ENCODE measurements at regions not wholly inside any gene's neighbourhood (a gene's known extent, or its start where the extent isn't known, plus 50 kb on each side); places are given as distances from the start of the nearest gene placed in this dataset.
A peak's percentile ranks its signal among the peaks of the same experiment; 100 is the strongest.
"Not testable (repeated sequence)": the region's sequence is repeated elsewhere in the genome, so short reads cannot be mapped to it uniquely, and the experiment has no call there.

DNA sequence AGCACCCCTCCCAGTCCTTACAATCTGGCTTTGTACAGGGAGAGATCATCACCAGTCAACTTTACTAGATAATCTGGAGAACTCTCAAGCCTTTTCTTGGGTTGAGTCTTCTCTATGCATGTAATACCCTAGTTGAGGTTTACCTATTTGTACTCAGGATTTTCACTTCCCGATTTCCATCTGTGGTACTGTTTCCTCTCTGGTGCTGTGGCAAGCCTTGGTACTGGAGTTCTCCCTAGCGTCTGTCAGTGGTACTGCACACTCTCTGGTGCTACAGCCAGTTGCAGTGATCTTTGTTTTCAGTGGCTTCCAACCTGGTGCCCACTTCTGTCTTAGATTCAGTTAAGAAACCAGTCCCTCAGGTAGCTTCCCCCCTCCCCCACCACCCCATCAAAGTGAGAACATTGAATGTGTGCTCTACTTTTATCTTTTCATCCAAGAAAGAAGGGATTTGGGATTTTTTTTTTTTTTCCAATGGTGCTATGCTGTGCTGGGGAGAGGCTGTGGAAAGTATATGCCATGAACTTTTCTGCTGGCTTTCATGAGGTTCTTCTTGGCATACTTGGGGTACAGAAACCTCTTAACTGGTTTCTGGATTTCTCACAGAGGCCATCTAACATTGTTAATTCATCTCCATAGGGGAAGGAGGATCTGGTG is 69.4 kb upstream of the EVL start:
- no peak overlapping the region for H2AFZ ChIP-seq (ENCODE audit: low read length)
- no peaks in the 10 kb centered on the region for H3K9me2 ChIP-seq (replicated peaks; ENCODE audit: insufficient read depth, low read length)
- H3K9ac ChIP-seq (ENCODE audit: low read length), result no peak overlapping the region
- no peaks in the 10 kb centered on the region for H3K36me3 ChIP-seq (replicated peaks; ENCODE audit: insufficient read depth, low read length)
- TF ChIP-seq EZH2phosphoT487 (IDR thresholded peaks at IDR 0.05; ENCODE audit: low read length), result no peak
- TF ChIP-seq, protein P1, sequence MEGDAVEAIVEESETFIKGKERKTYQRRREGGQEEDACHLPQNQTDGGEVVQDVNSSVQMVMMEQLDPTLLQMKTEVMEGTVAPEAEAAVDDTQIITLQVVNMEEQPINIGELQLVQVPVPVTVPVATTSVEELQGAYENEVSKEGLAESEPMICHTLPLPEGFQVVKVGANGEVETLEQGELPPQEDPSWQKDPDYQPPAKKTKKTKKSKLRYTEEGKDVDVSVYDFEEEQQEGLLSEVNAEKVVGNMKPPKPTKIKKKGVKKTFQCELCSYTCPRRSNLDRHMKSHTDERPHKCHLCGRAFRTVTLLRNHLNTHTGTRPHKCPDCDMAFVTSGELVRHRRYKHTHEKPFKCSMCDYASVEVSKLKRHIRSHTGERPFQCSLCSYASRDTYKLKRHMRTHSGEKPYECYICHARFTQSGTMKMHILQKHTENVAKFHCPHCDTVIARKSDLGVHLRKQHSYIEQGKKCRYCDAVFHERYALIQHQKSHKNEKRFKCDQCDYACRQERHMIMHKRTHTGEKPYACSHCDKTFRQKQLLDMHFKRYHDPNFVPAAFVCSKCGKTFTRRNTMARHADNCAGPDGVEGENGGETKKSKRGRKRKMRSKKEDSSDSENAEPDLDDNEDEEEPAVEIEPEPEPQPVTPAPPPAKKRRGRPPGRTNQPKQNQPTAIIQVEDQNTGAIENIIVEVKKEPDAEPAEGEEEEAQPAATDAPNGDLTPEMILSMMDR (IDR thresholded peaks at IDR 0.05; ENCODE audit: low read length), result peak; percentile 70
- H3K4me3 ChIP-seq (ENCODE audit: low read length), result no peak overlapping the region
- no peaks in the 10 kb centered on the region for H4K20me1 ChIP-seq (ENCODE audit: insufficient read depth, low read length)
- no peak overlapping the region for H3K27ac ChIP-seq (ENCODE audit: low read length)
- H3K4me1 ChIP-seq (ENCODE audit: low read length), result no peaks in the 10 kb centered on the region
- no peak overlapping the region for H3K4me2 ChIP-seq (ENCODE audit: low read depth, low read length)
- H3K79me2 ChIP-seq (ENCODE audit: low read length), result no peaks in the 10 kb centered on the region
- no peaks in the 10 kb centered on the region for H3F3A ChIP-seq (ENCODE audit: insufficient read depth, low read length)
- DNase-seq, result peak; percentile 64
- no peaks in the 10 kb centered on the region for H3K9me3 ChIP-seq (replicated peaks; ENCODE audit: insufficient read depth, low read length)
- H3K27me3 ChIP-seq (replicated peaks; ENCODE audit: insufficient read depth, low read length), result no peaks in the 10 kb centered on the region

DNA sequence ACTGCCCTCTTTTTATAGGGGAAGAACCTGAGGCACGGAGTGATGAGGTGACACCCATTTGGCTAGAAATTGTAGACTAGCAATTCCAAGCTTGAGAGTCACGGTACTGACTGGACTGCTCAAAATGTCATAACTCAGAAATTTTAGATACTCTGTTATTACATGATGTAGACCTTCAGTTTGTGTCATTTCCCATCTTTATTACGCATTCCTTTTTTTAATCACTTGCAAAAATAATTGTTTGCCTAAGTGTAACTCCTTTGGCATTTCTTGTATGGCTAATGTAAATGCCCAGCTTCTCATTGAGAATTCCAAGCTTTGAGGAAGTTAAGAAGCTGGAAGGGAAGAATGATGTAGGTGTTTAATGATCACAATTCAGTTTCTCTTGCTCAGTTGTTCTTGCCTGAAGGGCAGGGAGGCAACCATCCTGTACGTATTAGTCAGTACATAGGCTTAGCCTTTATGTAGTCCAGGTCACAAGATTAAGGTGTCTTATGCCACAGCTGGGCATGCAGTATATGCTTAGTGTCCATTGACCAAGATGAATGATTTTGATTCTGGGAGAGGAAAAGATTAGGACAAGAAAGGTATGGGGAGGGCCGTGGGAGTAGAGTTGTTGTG is 68.2 kb upstream of the EVL start:
- Histone ChIP-seq H3K27me3 (replicated peaks; ENCODE audit: insufficient read depth, low read length) (no peaks in the 10 kb centered on the region), H2AFZ (ENCODE audit: low read length) (no peak overlapping the region), H4K20me1 (ENCODE audit: insufficient read depth, low read length) (no peaks in the 10 kb centered on the region), H3K36me3 (replicated peaks; ENCODE audit: insufficient read depth, low read length) (no peaks in the 10 kb centered on the region), H3K27ac (ENCODE audit: low read length) (no peak overlapping the region), H3K9ac (ENCODE audit: low read length) (no peak overlapping the region), H3K4me3 (ENCODE audit: low read length) (no peak overlapping the region), H3K4me2 (ENCODE audit: low read depth, low read length) (no peak overlapping the region), H3K9me2 (replicated peaks; ENCODE audit: insufficient read depth, low read length) (no peaks in the 10 kb centered on the region), H3K4me1 (ENCODE audit: low read length) (no peaks in the 10 kb centered on the region), H3F3A (ENCODE audit: insufficient read depth, low read length) (no peaks in the 10 kb centered on the region), H3K9me3 (replicated peaks; ENCODE audit: insufficient read depth, low read length) (no peaks in the 10 kb centered on the region), H3K79me2 (ENCODE audit: low read length) (no peaks in the 10 kb centered on the region)
- TF ChIP-seq EZH2 (optimal IDR thresholded peaks at IDR 0.05; ENCODE audit: low read depth, low read length), result no peak
- no peak for TF ChIP-seq EZH2phosphoT487 (IDR thresholded peaks at IDR 0.05; ENCODE audit: low read length)
- TF ChIP-seq, protein P1 (IDR thresholded peaks at IDR 0.05; ENCODE audit: low read length), result no peak
- DNase-seq, result no peak

DNA sequence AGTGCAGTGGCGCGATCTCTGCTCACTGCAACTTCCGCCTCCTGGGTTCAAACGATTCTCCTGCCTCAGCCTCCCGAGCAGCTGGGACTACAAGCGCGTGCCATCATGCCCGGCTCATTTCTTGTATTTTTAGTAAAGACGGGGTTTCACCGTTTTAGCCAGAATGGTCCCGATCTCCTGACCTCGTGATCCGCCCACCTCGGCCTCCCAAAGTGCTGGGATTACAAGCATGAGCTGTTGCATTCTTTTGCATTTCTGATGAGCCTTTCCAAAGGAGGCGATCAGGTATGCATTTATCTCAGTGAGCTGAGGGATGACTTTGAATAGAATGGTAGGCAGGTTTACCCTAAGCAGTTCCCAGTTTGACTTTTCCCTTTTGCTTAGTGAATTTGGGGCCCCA is 64.8 kb upstream of the EVL start:
- H3K79me2 ChIP-seq (ENCODE audit: low read length); H2AFZ ChIP-seq (ENCODE audit: low read length); H3K27ac ChIP-seq (ENCODE audit: low read length); H3F3A ChIP-seq (ENCODE audit: insufficient read depth, low read length); H3K27me3 ChIP-seq (replicated peaks; ENCODE audit: insufficient read depth, low read length); H3K4me1 ChIP-seq (ENCODE audit: low read length); DNase-seq; H3K36me3 ChIP-seq (replicated peaks; ENCODE audit: insufficient read depth, low read length); H3K4me3 ChIP-seq (ENCODE audit: low read length); H3K9me3 ChIP-seq (replicated peaks; ENCODE audit: insufficient read depth, low read length); H3K9me2 ChIP-seq (replicated peaks; ENCODE audit: insufficient read depth, low read length); H4K20me1 ChIP-seq (ENCODE audit: insufficient read depth, low read length); H3K9ac ChIP-seq (ENCODE audit: low read length); H3K4me2 ChIP-seq (ENCODE audit: low read depth, low read length): not testable (repeated sequence)

DNA sequence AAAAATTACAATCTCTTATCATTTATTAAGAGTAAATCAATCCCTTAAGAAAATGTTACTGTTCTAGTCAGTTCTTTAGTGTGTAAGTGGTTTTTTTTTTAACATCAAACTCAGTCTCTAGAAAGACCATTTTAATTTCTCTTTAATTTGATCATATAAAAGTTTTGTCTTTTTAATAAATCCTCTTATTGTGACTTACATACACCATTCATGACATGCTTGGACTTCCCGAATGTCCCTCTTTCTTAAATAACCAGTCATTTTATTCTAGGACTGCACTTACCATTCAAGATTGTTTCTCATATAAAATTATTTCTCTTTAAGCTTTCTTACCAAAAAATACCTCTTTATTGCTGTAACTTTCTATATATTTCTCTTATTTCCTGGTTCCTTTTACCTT is 60.8 kb upstream of the EVL start:
- H3K27me3 ChIP-seq (replicated peaks; ENCODE audit: insufficient read depth, low read length), result no peaks in the 10 kb centered on the region
- TF ChIP-seq EZH2 (optimal IDR thresholded peaks at IDR 0.05; ENCODE audit: low read depth, low read length) (no peak), EZH2phosphoT487 (IDR thresholded peaks at IDR 0.05; ENCODE audit: low read length) (no peak)
- TF ChIP-seq, protein P1 (IDR thresholded peaks at IDR 0.05; ENCODE audit: low read length), result no peak
- H4K20me1 ChIP-seq (ENCODE audit: insufficient read depth, low read length), result no peaks in the 10 kb centered on the region
- no peaks in the 10 kb centered on the region for H3K9me2 ChIP-seq (replicated peaks; ENCODE audit: insufficient read depth, low read length)
- no peaks in the 10 kb centered on the region for H3K79me2 ChIP-seq (ENCODE audit: low read length)
- H3K4me1 ChIP-seq (ENCODE audit: low read length), result no peaks in the 10 kb centered on the region
- H3K27ac ChIP-seq (ENCODE audit: low read length), result no peak overlapping the region
- H3K36me3 ChIP-seq (replicated peaks; ENCODE audit: insufficient read depth, low read length), result no peaks in the 10 kb centered on the region
- no peak overlapping the region for H3K4me2 ChIP-seq (ENCODE audit: low read depth, low read length)
- no peaks in the 10 kb centered on the region for H3F3A ChIP-seq (ENCODE audit: insufficient read depth, low read length)
- DNase-seq, result no peak
- no peak overlapping the region for H3K4me3 ChIP-seq (ENCODE audit: low read length)
- no peak overlapping the region for H2AFZ ChIP-seq (ENCODE audit: low read length)
- no peak overlapping the region for H3K9ac ChIP-seq (ENCODE audit: low read length)
- H3K9me3 ChIP-seq (replicated peaks; ENCODE audit: insufficient read depth, low read length), result no peaks in the 10 kb centered on the region
